ENCODE measurements at regions not wholly inside any gene's neighbourhood (a gene's known extent, or its start where the extent isn't known, plus 50 kb on each side); places are given as distances from the start of the nearest gene placed in this dataset.

DNA sequence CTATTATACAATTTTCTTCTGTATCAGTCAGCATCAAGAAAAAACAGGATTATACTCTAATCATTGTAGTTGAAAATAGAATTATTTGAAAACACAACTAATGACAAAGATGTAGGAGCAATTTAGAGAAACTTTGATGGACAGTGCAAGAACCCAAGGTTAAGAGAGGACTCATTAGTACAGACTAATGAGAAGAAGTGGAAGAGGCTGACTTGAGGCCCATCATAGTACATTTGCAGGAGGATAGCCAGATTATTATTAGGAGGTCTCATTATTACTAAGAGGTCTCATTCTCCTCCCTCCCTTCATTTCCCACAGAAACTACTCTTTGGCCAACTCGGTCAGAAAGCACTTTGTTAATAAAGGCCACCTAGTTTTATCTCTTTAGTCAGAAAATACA, 1983.0 kb downstream of the SUCLG1 start:
- TF ChIP-seq, protein P1, sequence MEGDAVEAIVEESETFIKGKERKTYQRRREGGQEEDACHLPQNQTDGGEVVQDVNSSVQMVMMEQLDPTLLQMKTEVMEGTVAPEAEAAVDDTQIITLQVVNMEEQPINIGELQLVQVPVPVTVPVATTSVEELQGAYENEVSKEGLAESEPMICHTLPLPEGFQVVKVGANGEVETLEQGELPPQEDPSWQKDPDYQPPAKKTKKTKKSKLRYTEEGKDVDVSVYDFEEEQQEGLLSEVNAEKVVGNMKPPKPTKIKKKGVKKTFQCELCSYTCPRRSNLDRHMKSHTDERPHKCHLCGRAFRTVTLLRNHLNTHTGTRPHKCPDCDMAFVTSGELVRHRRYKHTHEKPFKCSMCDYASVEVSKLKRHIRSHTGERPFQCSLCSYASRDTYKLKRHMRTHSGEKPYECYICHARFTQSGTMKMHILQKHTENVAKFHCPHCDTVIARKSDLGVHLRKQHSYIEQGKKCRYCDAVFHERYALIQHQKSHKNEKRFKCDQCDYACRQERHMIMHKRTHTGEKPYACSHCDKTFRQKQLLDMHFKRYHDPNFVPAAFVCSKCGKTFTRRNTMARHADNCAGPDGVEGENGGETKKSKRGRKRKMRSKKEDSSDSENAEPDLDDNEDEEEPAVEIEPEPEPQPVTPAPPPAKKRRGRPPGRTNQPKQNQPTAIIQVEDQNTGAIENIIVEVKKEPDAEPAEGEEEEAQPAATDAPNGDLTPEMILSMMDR (IDR thresholded peaks at IDR 0.05; ENCODE audit: poor library complexity): no peak
- no peak for TF ChIP-seq EZH2 (IDR thresholded peaks at IDR 0.05; ENCODE audit: borderline replicate concordance)
